Endothelial cell of umbilical vein (primary cell): ENCODE measurements at regions not wholly inside any gene's neighbourhood (a gene's known extent, or its start where the extent isn't known, plus 50 kb on each side); places are given as distances from the start of the nearest gene placed in this dataset.

Source experiments
- BruUV-seq: library from RNA; stranded (reverse); fragments of 400-500 nt; replicated peaks from 2 replicates; lab custom pipeline; 2021; lab: Mats Ljungman, UMichigan
- CTCF ChIA-PET: fragments of 300-600, 350-600 bp; sonication (Branson Sonifier 250); formaldehyde crosslinking; loops from one replicate; lab custom pipeline; 2021; ENCODE audit warnings: antibody characterized with exemption, inconsistent platforms; lab: Charles Lee
- POLR2A ChIA-PET: fragments of 300-600, 350-600 bp; sonication (Branson Sonifier 250); formaldehyde crosslinking; loops from one replicate; lab custom pipeline; 2021; ENCODE audit warnings: antibody characterized with exemption, inconsistent platforms; lab: Charles Lee
- DNase-seq: peaks from one replicate; pipeline ENCODE4 v3.0.0-alpha.2; 2011; ENCODE audit warnings: low read depth, low spot score
- FAIRE-seq: peaks from 2 replicates; lab custom pipeline; 2011; peaks lifted over from hg19 to GRCh38; lab: Jason Lieb, UNC
- H2AFZ ChIP-seq: 2 replicates; pipeline ENCODE4 v1.6.0; 2012; ENCODE audit warnings: low read depth, low read length, control low read depth, inconsistent platforms
- H3K27ac ChIP-seq: 2 replicates; pipeline ENCODE4 v1.5.1; 2011; ENCODE audit warnings: low read depth, mild to moderate bottlenecking, control low read depth, low read length, moderate library complexity; ENCODE audit not compliant: insufficient read depth
- H3K27me3 ChIP-seq, 2 experiments: 2 replicates each; pipeline versions ENCODE4 v1.6.0 to v1.6.1; 2011; ENCODE audit warnings: low read length in 2 of 2, mixed read lengths in 1 of 2; ENCODE audit not compliant: control insufficient read depth in 2 of 2, insufficient read depth in 2 of 2
- H3K36me3 ChIP-seq, 2 experiments: 2 replicates in 1 of 2; 3 replicates in 1 of 2; pipeline ENCODE4 v1.5.1; 2011; ENCODE audit warnings: low read length in 2 of 2, mild to moderate bottlenecking in 1 of 2, moderate library complexity in 1 of 2; ENCODE audit not compliant: control insufficient read depth in 2 of 2, insufficient read depth in 2 of 2; ENCODE audit errors: extremely low read depth in 1 of 2
- H3K4me1 ChIP-seq: 3 replicates; pipeline ENCODE4 v1.5.1; 2011; ENCODE audit warnings: mild to moderate bottlenecking, low read length; ENCODE audit not compliant: control insufficient read depth, insufficient read depth; ENCODE audit errors: extremely low read depth
- H3K4me2 ChIP-seq: 2 replicates; pipeline ENCODE4 v1.6.1; 2011; ENCODE audit warnings: low read length, control low read depth, mixed read lengths; ENCODE audit not compliant: insufficient read depth
- H3K4me3 ChIP-seq, 3 experiments: fragments of 200-600 bp in 1 of 3; sonication (generic), shearing (Covaris generic) in 1 of 3; replicated peaks in 1 of 3; 2 replicates each; pipeline ENCODE4 v1.5.1; 2011 to 2016; ENCODE audit warnings: control low read depth in 3 of 3, low read length in 3 of 3, mild to moderate bottlenecking in 2 of 3, inconsistent platforms in 1 of 3, low read depth in 1 of 3, moderate library complexity in 1 of 3; ENCODE audit not compliant: insufficient read depth in 1 of 3
- H3K79me2 ChIP-seq: 2 replicates; pipeline ENCODE4 v1.6.0; 2012; ENCODE audit warnings: low read length, inconsistent platforms; ENCODE audit not compliant: control insufficient read depth, insufficient read depth
- H3K9ac ChIP-seq: replicated peaks from 2 replicates; pipeline ENCODE3; 2011; ENCODE audit warnings: low read length, control low read depth; ENCODE audit not compliant: insufficient read depth; ENCODE audit errors: extremely low read depth
- H3K9me1 ChIP-seq: replicated peaks from 3 replicates; pipeline ENCODE4 v1.6.0; 2011; ENCODE audit warnings: mild to moderate bottlenecking, low read length; ENCODE audit not compliant: control insufficient read depth, insufficient read depth; ENCODE audit errors: extremely low read depth
- H3K9me3 ChIP-seq: replicated peaks from 2 replicates; pipeline ENCODE4 v1.5.1; 2012; ENCODE audit warnings: low read length, inconsistent platforms; ENCODE audit not compliant: control insufficient read depth, insufficient read depth
- H4K20me1 ChIP-seq: replicated peaks from 2 replicates; pipeline ENCODE3; 2011; ENCODE audit warnings: mild to moderate bottlenecking, low read length; ENCODE audit not compliant: control insufficient read depth, insufficient read depth; ENCODE audit errors: extremely low read depth
- EZH2 ChIP-seq: IDR thresholded peaks from 2 replicates; pipeline ENCODE4 v1.6.1; 2012; ENCODE audit warnings: borderline replicate concordance, low read depth, mild to moderate bottlenecking, moderate library complexity, low read length, inconsistent platforms; ENCODE audit not compliant: severe bottlenecking
- FOS ChIP-seq: IDR thresholded peaks from 2 replicates; pipeline ENCODE4 v1.6.1; 2011; ENCODE audit warnings: mild to moderate bottlenecking, low read length, moderate library complexity, borderline replicate concordance; ENCODE audit not compliant: insufficient read depth
- GATA2 ChIP-seq: IDR thresholded peaks from 2 replicates; pipeline ENCODE4 v1.7.0; 2011; ENCODE audit warnings: low read depth, mild to moderate bottlenecking, moderate library complexity, mixed read lengths, low read length; ENCODE audit not compliant: insufficient read length, insufficient read depth
- JUN ChIP-seq: IDR thresholded peaks from 2 replicates; pipeline ENCODE4 v1.6.1; 2011; ENCODE audit warnings: borderline replicate concordance, low read depth; ENCODE audit not compliant: insufficient read length, insufficient read depth
- MAX ChIP-seq: IDR thresholded peaks from 2 replicates; pipeline ENCODE4 v1.6.1; 2011; ENCODE audit not compliant: insufficient read depth, insufficient read length
- MYC ChIP-seq: IDR thresholded peaks from one replicate; pipeline ENCODE4 v1.6.1; 2011; ENCODE audit warnings: mild to moderate bottlenecking, low read depth, low read length
- POLR2A ChIP-seq: IDR thresholded peaks from 2 replicates; pipeline ENCODE4 v1.6.1; 2012; ENCODE audit warnings: low read depth, mild to moderate bottlenecking, control low read depth, low read length
- POLR2AphosphoS5 ChIP-seq: IDR thresholded peaks from 2 replicates; pipeline ENCODE4 v1.6.1; 2012; ENCODE audit warnings: low read depth, mild to moderate bottlenecking, control low read depth, low read length, moderate library complexity; ENCODE audit not compliant: insufficient read depth
- dilution Hi-C: fragments of 300-500 bp; cut with MboI; formaldehyde crosslinking; loops from one replicate; pipeline ENCODE4 v1.15.0; 2019; ENCODE audit warnings: low sequenced_read_pairs; ENCODE audit not compliant: extremely low pct_ligation_motif_present
- intact Hi-C: fragments of 100-400 bp; cut with micrococcal nuclease; formaldehyde crosslinking; loops from one replicate; pipeline ENCODE4 v1.10.0; 2022
- TF ChIP-seq, protein P1 (sequence below), 2 donors: IDR thresholded peaks; 1 replicate in 1 of 2; 2 replicates in 1 of 2; pipeline ENCODE4 v1.5.1; 2011; ENCODE audit warnings: low read length in 2 of 2, mild to moderate bottlenecking in 2 of 2, moderate library complexity in 2 of 2, control low read depth in 1 of 2, inconsistent platforms in 1 of 2, low read depth in 1 of 2; ENCODE audit not compliant: insufficient read depth in 1 of 2; ENCODE audit errors: extremely low read depth in 1 of 2

DNA sequence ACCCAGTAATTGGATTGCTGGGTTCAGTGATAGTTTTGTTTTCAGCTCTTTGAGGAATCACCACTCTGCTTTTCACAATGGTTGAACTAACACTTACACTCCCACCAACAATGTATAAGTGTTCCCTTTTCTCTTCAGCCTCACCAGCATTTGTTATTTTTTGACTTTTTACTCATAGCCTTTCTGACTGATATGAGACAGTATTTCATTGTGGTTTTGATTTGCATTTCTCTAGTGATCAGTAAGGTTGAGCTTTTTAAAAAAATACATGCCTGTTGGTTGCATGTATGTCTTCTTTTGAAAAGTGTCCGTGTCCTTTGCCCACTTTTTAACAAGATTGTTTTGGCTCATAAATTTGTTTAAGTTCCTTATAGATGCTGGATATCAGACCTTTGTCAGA is 185.7 kb upstream of the CCNH start:
- no peak overlapping the region for H3K9ac ChIP-seq
- H3K9me1 ChIP-seq, result no peaks in the 10 kb centered on the region
- H3K4me1 ChIP-seq, result no peaks in the 10 kb centered on the region
- no TSS peak for BruUV-seq
- H3K4me3 ChIP-seq, result no peak overlapping the region
- H2AFZ ChIP-seq, result no peak overlapping the region
- H3K27me3 ChIP-seq, result no peaks in the 10 kb centered on the region
- ChIA-PET CTCF (no interaction called here), POLR2A (no interaction called here)
- DNase-seq (no peak), FAIRE-seq (no peak)
- H3K79me2 ChIP-seq, result no peaks in the 10 kb centered on the region
- H3K9me3 ChIP-seq, result peaks cover 3% of the 10 kb centered on the region
- H3K36me3 ChIP-seq, result no peaks in the 10 kb centered on the region
- H3K4me2 ChIP-seq, result no peak overlapping the region
- no peaks in the 10 kb centered on the region for H4K20me1 ChIP-seq
- H3K27ac ChIP-seq, result no peak overlapping the region
- dilution Hi-C loops (no loop called here), intact Hi-C loops (no loop called here)
- no peak for TF ChIP-seq FOS
- TF ChIP-seq POLR2AphosphoS5, result no peak
- TF ChIP-seq JUN, result no peak
- no peak for TF ChIP-seq GATA2
- no peak for TF ChIP-seq POLR2A
- TF ChIP-seq, protein P1, sequence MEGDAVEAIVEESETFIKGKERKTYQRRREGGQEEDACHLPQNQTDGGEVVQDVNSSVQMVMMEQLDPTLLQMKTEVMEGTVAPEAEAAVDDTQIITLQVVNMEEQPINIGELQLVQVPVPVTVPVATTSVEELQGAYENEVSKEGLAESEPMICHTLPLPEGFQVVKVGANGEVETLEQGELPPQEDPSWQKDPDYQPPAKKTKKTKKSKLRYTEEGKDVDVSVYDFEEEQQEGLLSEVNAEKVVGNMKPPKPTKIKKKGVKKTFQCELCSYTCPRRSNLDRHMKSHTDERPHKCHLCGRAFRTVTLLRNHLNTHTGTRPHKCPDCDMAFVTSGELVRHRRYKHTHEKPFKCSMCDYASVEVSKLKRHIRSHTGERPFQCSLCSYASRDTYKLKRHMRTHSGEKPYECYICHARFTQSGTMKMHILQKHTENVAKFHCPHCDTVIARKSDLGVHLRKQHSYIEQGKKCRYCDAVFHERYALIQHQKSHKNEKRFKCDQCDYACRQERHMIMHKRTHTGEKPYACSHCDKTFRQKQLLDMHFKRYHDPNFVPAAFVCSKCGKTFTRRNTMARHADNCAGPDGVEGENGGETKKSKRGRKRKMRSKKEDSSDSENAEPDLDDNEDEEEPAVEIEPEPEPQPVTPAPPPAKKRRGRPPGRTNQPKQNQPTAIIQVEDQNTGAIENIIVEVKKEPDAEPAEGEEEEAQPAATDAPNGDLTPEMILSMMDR (IDR thresholded peaks at IDR 0.05; ENCODE audit: extremely low read depth in 1 of 2, insufficient read depth in 1 of 2, low read depth in 1 of 2, low read length in 2 of 2), result no peak

- no peak overlapping the region for H2AFZ ChIP-seq
- CTCF ChIA-PET, result no interaction called here
- H3K4me1 ChIP-seq, result no peaks in the 10 kb centered on the region
- H3K36me3 ChIP-seq, result no peaks in the 10 kb centered on the region
- FAIRE-seq (no peak), DNase-seq (no peak)
- no peaks in the 10 kb centered on the region for H3K27me3 ChIP-seq
- H3K9me3 ChIP-seq, result peaks cover 3% of the 10 kb centered on the region
- POLR2A ChIA-PET, result no interaction called here
- H3K79me2 ChIP-seq, result no peaks in the 10 kb centered on the region
- H3K27ac ChIP-seq, result no peak overlapping the region
- intact Hi-C loops, result no loop called here
- TF ChIP-seq FOS, result no peak
- TF ChIP-seq POLR2A, result no peak
- TF ChIP-seq GATA2, result no peak
- TF ChIP-seq MYC, result no peak
- TF ChIP-seq POLR2AphosphoS5, result no peak
- TF ChIP-seq JUN, result no peak
- no peak for TF ChIP-seq MAX
- TF ChIP-seq, protein P1 (IDR thresholded peaks at IDR 0.05; ENCODE audit: extremely low read depth in 1 of 2, insufficient read depth in 1 of 2, low read depth in 1 of 2, low read length in 2 of 2), result no peak
- no peak for TF ChIP-seq EZH2
- H3K4me3 ChIP-seq, result no peak overlapping the region
- no peaks in the 10 kb centered on the region for H4K20me1 ChIP-seq
- H3K9ac ChIP-seq, result no peak overlapping the region
- H3K4me2 ChIP-seq, result no peak overlapping the region
- H3K9me1 ChIP-seq, result no peaks in the 10 kb centered on the region
- dilution Hi-C loops, result no loop called here
- BruUV-seq, result no TSS peak
Observed at GRCh38 chr5:87594566-87594965, 181.8 kb upstream of the CCNH start.
